ENCODE measurements at regions not wholly inside any gene's neighbourhood (a gene's known extent, or its start where the extent isn't known, plus 50 kb on each side); places are given as distances from the start of the nearest gene placed in this dataset.

- TF ChIP-seq SP7 (tag by site-specific recombination; IDR thresholded peaks at IDR 0.05) (no peak), ZBTB49 (tag by site-specific recombination; IDR thresholded peaks at IDR 0.05; ENCODE audit: low read depth) (no peak), CTCF (tag by site-specific recombination; IDR thresholded peaks at IDR 0.05) (no peak)
Observed at GRCh38 chr11:134691985-134692384, 279.9 kb upstream of the B3GAT1 start.

Measured in HEK293 (cell line).